Type B pancreatic cell (in vitro differentiated cells): ENCODE measurements at regions not wholly inside any gene's neighbourhood (a gene's known extent, or its start where the extent isn't known, plus 50 kb on each side); places are given as distances from the start of the nearest gene placed in this dataset.

Experiments used
- DNase-seq: peaks from one replicate; pipeline ENCODE4 v3.0.0; 2021; ENCODE audit warnings: mixed read lengths; ENCODE audit not compliant: unreplicated experiment; ENCODE audit errors: extremely low spot score
- H3K27ac Mint-ChIP-seq: 2 replicates; pipeline ENCODE4 v1.8.0; 2021; ENCODE audit warnings: mild to moderate bottlenecking, mixed read lengths
- H3K27me3 Mint-ChIP-seq: 2 replicates; pipeline ENCODE4 v1.8.0; 2021; ENCODE audit warnings: mixed read lengths
- H3K36me3 Mint-ChIP-seq: 2 replicates; pipeline ENCODE4 v1.8.0; 2021; ENCODE audit warnings: mixed read lengths
- H3K4me1 Mint-ChIP-seq: one replicate; pipeline ENCODE4 v1.8.0; 2021; ENCODE audit warnings: mixed read lengths; ENCODE audit not compliant: unreplicated experiment
- H3K4me3 Mint-ChIP-seq: 2 replicates; pipeline ENCODE4 v1.8.0; 2021; ENCODE audit warnings: mild to moderate bottlenecking, mixed read lengths
- H3K9me3 Mint-ChIP-seq: 2 replicates; pipeline ENCODE4 v1.8.0; 2021; ENCODE audit warnings: mixed read lengths
- CTCF ChIP-seq: fragments of 200-600 bp; sonication (generic); conservative IDR thresholded peaks from 2 replicates; pipeline ENCODE4 v1.5.0; 2021; ENCODE audit warnings: antibody characterized with exemption, mild to moderate bottlenecking

- H3K27ac Mint-ChIP-seq: no peak overlapping the region
- peaks cover 28% of the 10 kb centered on the region for H3K9me3 Mint-ChIP-seq
- no peak overlapping the region for H3K4me3 Mint-ChIP-seq
- no peak for TF ChIP-seq CTCF
- peaks cover 14% of the 10 kb centered on the region for H3K36me3 Mint-ChIP-seq
- no peaks in the 10 kb centered on the region for H3K27me3 Mint-ChIP-seq
- no peak for DNase-seq
- no peaks in the 10 kb centered on the region for H3K4me1 Mint-ChIP-seq
Measured at GRCh38 chr10:121148921-121149320, 297.8 kb downstream of the WDR11 start.

GRCh38 chr10:121152033-121152432 is 300.9 kb downstream of the WDR11 start:
- DNase-seq: no peak
- Mint-ChIP-seq H3K36me3 (no peaks in the 10 kb centered on the region), H3K27me3 (no peaks in the 10 kb centered on the region), H3K4me3 (no peak overlapping the region), H3K27ac (no peak overlapping the region), H3K9me3 (peaks cover 17% of the 10 kb centered on the region), H3K4me1 (peaks cover 17% of the 10 kb centered on the region)
- TF ChIP-seq CTCF: no peak

GRCh38 chr10:121152935-121153334 is 301.8 kb downstream of the WDR11 start:
- TF ChIP-seq CTCF: no peak
- Mint-ChIP-seq H3K9me3 (peaks cover 17% of the 10 kb centered on the region), H3K4me3 (no peak overlapping the region), H3K36me3 (no peaks in the 10 kb centered on the region), H3K4me1 (peaks cover 17% of the 10 kb centered on the region), H3K27ac (no peak overlapping the region), H3K27me3 (no peaks in the 10 kb centered on the region)
- no peak for DNase-seq

- DNase-seq: no peak
- Mint-ChIP-seq H3K36me3 (no peaks in the 10 kb centered on the region), H3K4me1 (peaks cover 21% of the 10 kb centered on the region), H3K9me3 (peaks cover 14% of the 10 kb centered on the region), H3K27me3 (no peaks in the 10 kb centered on the region), H3K27ac (peak overlapping the region; percentile 75), H3K4me3 (no peak overlapping the region)
- no peak for TF ChIP-seq CTCF
Measured at GRCh38 chr10:121154310-121154709, 303.1 kb downstream of the WDR11 start.

- DNase-seq: no peak
- H3K4me3 Mint-ChIP-seq: peak overlapping the region; percentile 56
- no peak for TF ChIP-seq CTCF
- H3K4me1 Mint-ChIP-seq: peaks cover 21% of the 10 kb centered on the region
- peak overlapping the region; percentile 75 for H3K27ac Mint-ChIP-seq
- H3K9me3 Mint-ChIP-seq: peaks cover 14% of the 10 kb centered on the region
- no peaks in the 10 kb centered on the region for H3K27me3 Mint-ChIP-seq
- no peaks in the 10 kb centered on the region for H3K36me3 Mint-ChIP-seq
Measured at GRCh38 chr10:121154846-121155245, 303.7 kb downstream of the WDR11 start.
